Suppressor macrophage (primary cell): ENCODE measurements at regions not wholly inside any gene's neighbourhood (a gene's known extent, or its start where the extent isn't known, plus 50 kb on each side); places are given as distances from the start of the nearest gene placed in this dataset.

Source experiments
- DNase-seq, 4 experiments: peaks; one replicate each; pipeline ENCODE4 v3.0.0-alpha.2; 2020 to 2022

GRCh38 chr10:4043897-4044665 lies 259.1 kb upstream of the KLF6 start:
- no peak for DNase-seq

- DNase-seq: no peak
Observed at GRCh38 chr10:4041635-4042034, 256.6 kb upstream of the KLF6 start.

GRCh38 chr10:4038000-4038399 lies 253.0 kb upstream of the KLF6 start:
- DNase-seq: no peak

- no peak for DNase-seq
Observed at GRCh38 chr10:4035599-4035945, 250.6 kb upstream of the KLF6 start.

GRCh38 chr10:4034907-4035598 lies 250.0 kb upstream of the KLF6 start:
- peak; percentile 23 to 54 (median 35) for DNase-seq

GRCh38 chr10:4033341-4033896 lies 248.4 kb upstream of the KLF6 start:
- DNase-seq: no peak

- DNase-seq: no peak
Observed at GRCh38 chr10:4029866-4030265, 244.9 kb upstream of the KLF6 start.

GRCh38 chr10:4028854-4029583 lies 244.0 kb upstream of the KLF6 start:
- DNase-seq: peak in 2 of 4 experiments; percentile 37 to 47

GRCh38 chr10:4028027-4028471 lies 243.0 kb upstream of the KLF6 start:
- DNase-seq: no peak

- no peak for DNase-seq
Observed at GRCh38 chr10:4025339-4025738, 240.3 kb upstream of the KLF6 start.

GRCh38 chr10:4024516-4025245 lies 239.7 kb upstream of the KLF6 start:
- no peak for DNase-seq

GRCh38 chr10:4024027-4024426 lies 239.0 kb upstream of the KLF6 start:
- no peak for DNase-seq

GRCh38 chr10:4022473-4022872 lies 237.5 kb upstream of the KLF6 start:
- DNase-seq: no peak

- DNase-seq: no peak
Observed at GRCh38 chr10:4020631-4021030, 235.6 kb upstream of the KLF6 start.

- DNase-seq: peak; percentile 65 to 88 (median 82)
Observed at GRCh38 chr10:4018054-4018511, 233.1 kb upstream of the KLF6 start.

GRCh38 chr10:4017336-4017735 lies 232.3 kb upstream of the KLF6 start:
- DNase-seq: no peak

- no peak for DNase-seq
Observed at GRCh38 chr10:4016214-4016740, 231.3 kb upstream of the KLF6 start.

- DNase-seq: peak in 3 of 4 experiments; percentile 12 to 46 (median 39)
Observed at GRCh38 chr10:4013651-4014121, 228.7 kb upstream of the KLF6 start.

- DNase-seq: no peak
Observed at GRCh38 chr10:4012848-4013247, 227.8 kb upstream of the KLF6 start.

GRCh38 chr10:4011136-4011812 lies 226.3 kb upstream of the KLF6 start:
- no peak for DNase-seq

- DNase-seq: no peak
Observed at GRCh38 chr10:4008676-4009382, 223.8 kb upstream of the KLF6 start.
